ENCODE measurements at regions not wholly inside any gene's neighbourhood (a gene's known extent, or its start where the extent isn't known, plus 50 kb on each side); places are given as distances from the start of the nearest gene placed in this dataset.
A peak's percentile ranks its signal among the peaks of the same experiment; 100 is the strongest.

DNA sequence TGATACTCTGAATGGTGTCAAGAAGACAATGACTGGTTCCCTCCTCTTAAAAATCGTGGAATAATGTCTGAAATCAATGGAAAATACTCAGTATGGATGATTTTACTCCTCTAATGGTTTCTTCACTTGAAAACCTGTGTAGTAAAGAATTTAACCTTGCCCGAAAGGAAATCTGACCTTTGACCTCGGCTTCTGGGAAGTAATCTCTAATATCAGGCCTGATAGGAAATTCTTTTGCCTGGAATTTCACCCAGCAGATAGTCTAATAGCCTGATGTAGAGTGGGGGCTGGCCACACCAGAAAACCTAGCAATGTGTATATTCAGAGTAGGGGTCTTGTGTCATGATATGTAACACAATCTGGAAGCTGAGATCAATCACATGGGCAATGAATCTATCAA is 91.5 kb upstream of the GOLIM4 start:
- Histone ChIP-seq H3K4me3 (no peak overlapping the region), H3K27ac (no peak overlapping the region)
- TF ChIP-seq, protein P1, sequence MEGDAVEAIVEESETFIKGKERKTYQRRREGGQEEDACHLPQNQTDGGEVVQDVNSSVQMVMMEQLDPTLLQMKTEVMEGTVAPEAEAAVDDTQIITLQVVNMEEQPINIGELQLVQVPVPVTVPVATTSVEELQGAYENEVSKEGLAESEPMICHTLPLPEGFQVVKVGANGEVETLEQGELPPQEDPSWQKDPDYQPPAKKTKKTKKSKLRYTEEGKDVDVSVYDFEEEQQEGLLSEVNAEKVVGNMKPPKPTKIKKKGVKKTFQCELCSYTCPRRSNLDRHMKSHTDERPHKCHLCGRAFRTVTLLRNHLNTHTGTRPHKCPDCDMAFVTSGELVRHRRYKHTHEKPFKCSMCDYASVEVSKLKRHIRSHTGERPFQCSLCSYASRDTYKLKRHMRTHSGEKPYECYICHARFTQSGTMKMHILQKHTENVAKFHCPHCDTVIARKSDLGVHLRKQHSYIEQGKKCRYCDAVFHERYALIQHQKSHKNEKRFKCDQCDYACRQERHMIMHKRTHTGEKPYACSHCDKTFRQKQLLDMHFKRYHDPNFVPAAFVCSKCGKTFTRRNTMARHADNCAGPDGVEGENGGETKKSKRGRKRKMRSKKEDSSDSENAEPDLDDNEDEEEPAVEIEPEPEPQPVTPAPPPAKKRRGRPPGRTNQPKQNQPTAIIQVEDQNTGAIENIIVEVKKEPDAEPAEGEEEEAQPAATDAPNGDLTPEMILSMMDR (IDR thresholded peaks at IDR 0.05): no peak
- no peak for DNase-seq (ENCODE audit: low spot score)

DNA sequence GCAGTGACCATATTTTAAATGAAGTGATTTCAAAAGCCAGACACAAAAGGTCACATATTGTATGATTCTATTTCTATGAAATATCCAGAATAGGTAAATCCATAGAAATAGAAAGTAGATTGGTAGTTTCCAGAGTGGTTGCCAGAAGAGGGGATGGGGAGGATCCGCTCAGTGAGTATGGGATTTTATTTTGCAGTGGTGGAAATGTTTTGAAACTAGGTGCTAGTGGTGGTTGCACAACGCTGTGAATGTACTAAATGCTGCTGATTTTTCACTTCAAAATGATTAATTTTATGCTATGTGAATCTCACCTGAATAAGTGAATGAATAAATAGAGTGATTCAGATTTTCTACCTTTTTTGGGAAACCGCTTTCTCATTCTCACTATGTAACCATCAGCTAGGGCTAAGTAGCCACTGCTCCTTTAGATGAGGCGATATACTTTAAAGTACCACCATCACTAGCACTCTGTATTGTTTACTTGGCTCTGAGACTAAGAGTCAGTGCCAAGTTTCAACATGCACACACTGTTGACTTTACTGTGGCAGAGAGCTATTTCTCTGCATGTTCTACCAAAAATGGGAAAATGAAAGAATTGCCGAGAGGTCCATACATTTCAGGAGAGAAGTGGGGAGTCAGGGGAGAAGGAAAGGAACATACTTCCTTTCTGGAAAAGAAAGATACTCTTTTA is 90.7 kb upstream of the GOLIM4 start:
- TF ChIP-seq, protein P1 (IDR thresholded peaks at IDR 0.05): no peak
- no peak for DNase-seq (ENCODE audit: low spot score)
- no peak overlapping the region for H3K4me3 ChIP-seq
- no peak overlapping the region for H3K27ac ChIP-seq

DNA sequence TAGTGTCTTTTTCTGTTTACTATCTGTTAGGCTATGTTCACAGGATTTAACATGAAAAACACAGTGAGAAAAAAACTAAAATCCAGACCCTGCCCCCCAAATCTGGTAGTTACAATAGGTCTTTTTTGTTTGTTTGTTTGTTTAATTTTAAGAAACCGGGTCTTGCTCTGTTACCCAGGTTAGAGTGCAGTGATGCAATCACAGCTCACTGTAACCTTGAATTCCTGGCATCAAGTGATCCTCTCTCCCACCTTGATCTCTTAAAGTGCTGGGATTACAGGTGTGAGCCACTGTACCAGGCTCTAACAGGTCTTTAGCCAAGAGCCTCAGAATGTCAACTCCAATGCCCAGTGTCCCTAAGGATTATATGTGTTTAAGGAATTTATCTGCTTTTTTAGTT is 88.0 kb upstream of the GOLIM4 start:
- DNase-seq (ENCODE audit: low spot score): no peak
- no peak overlapping the region for H3K27ac ChIP-seq
- TF ChIP-seq, protein P1 (IDR thresholded peaks at IDR 0.05): no peak
- H3K4me3 ChIP-seq: no peak overlapping the region

DNA sequence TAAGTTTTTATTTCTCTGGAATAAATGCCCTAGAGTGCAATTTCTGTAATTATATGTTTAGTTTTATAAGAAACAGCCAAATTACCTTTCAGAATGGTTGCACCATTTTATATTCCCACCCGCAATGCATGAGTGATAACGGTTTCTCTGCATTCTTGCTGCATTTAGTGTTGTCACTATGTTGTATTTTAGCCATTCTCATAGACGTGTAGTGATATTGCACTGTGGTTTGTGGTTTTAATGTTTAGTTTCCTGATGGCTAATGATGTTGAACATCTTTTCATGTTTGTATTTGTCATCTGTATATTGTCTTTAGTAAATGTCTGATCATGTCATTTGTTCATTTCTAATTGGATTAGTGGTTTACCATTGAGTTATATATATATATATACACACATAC is 73.0 kb upstream of the GOLIM4 start:
- DNase-seq (ENCODE audit: low spot score): no peak
- TF ChIP-seq, protein P1 (IDR thresholded peaks at IDR 0.05): no peak
- Histone ChIP-seq H3K4me3 (no peak overlapping the region), H3K27ac (no peak overlapping the region)

DNA sequence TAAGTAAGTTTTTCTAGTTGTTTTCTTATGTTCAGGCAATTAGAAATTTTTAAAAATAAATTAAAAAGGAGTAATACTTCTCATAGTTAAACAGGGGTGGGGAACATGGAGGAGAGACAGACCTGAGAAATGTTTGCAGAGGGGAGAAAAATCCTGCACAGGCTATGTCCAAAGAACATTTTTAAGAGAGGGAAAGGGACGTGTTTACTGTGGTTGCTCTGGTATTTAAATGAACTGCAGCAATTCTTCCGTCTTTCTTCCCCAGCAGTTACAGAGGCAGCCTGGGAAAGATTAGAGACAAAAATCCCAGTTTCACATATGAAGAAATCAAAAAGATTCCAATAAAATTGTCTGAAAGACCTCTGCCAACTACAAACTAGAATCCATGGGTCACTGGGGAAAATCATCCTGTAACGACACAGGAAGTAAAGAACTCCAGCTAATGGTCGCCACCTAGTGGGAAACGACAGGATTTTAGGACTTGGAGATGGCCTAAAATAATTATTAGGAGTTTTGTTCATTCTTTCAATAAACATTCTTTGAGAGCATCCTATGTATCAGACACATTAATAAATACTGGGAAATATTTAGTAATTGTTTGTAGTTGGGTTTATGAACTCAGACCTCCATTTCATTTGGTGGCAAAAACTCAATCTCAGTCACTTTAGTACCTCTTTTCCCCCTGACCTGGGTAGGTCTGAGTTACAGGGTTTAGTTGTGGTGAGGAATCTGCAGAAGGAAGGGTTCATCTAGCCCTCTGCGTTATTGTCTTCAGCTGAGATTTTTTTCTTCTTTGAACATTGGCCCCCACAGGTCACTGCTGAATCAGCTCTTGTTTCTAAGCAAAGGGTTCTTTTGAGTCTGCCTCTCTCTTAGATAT is 69.9 kb upstream of the GOLIM4 start:
- no peak overlapping the region for H3K4me3 ChIP-seq
- DNase-seq (ENCODE audit: low spot score): no peak
- TF ChIP-seq, protein P1 (IDR thresholded peaks at IDR 0.05): peak; percentile 47
- no peak overlapping the region for H3K27ac ChIP-seq

DNA sequence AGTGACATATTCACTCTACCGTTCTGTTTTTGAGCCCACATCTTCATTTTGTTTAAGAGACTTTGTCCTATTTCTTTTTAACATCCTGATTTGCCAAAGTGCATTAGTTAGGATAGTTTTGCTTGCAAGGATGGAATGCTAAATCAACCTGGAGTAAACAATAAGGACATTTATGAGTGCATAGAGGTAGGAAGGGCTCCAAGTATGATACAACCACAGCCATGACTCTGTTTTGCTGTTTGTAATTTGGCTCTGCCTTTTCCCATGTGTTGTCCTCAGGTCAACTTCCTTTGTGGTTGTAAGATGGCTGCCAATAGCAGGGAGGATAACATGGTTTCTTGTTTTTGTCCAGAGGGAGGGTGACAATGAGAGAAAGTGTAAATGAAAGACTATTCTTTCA is 66.4 kb upstream of the GOLIM4 start:
- Histone ChIP-seq H3K4me3 (no peak overlapping the region), H3K27ac (no peak overlapping the region)
- DNase-seq (ENCODE audit: low spot score): no peak
- TF ChIP-seq, protein P1 (IDR thresholded peaks at IDR 0.05): no peak

Data from coronary artery (tissue), 2 donors.